B cell (primary cell): ENCODE measurements at regions not wholly inside any gene's neighbourhood (a gene's known extent, or its start where the extent isn't known, plus 50 kb on each side); places are given as distances from the start of the nearest gene placed in this dataset.

Experiments
- ATAC-seq: fragments of 200-7000 bp; cut with Tn5 transposase; one replicate; pipeline ENCODE4 v1.10.0; 2021; ENCODE audit warnings: low read depth, mild to moderate bottlenecking, moderate number of reproducible peaks, moderate library complexity
- CTCF ChIA-PET: fragments of 350-600 bp; sonication (Branson Sonifier 250); formaldehyde crosslinking; loops from one replicate; lab custom pipeline; 2021; ENCODE audit warnings: antibody characterized with exemption, inconsistent platforms; lab: Charles Lee
- POLR2A ChIA-PET: fragments of 350-600 bp; sonication (Branson Sonifier 250); formaldehyde crosslinking; loops from one replicate; lab custom pipeline; 2021; ENCODE audit warnings: antibody characterized with exemption; lab: Charles Lee
- DNase-seq: peaks from one replicate; pipeline ENCODE4 v3.0.0; 2013
- H2AFZ ChIP-seq: 2 replicates; pipeline ENCODE4 v1.6.1; 2012; ENCODE audit warnings: mild to moderate bottlenecking, low read depth, low read length; ENCODE audit not compliant: insufficient read depth, poor library complexity, severe bottlenecking
- H3K27ac ChIP-seq, 2 donors: 1 replicate in 1 of 2; 2 replicates in 1 of 2; pipeline ENCODE4 v1.5.1; 2012 to 2013; ENCODE audit warnings: low read length in 2 of 2, mild to moderate bottlenecking in 2 of 2, moderate library complexity in 1 of 2
- H3K27me3 ChIP-seq, 4 experiments: fragments of 200-600 bp in 1 of 4; sonication (generic) in 1 of 4; replicated peaks in 1 of 4; 1 replicate in 2 of 4; 2 replicates in 2 of 4; pipeline versions ENCODE4 v1.6.1 to v1.7.0; 2013 to 2016; ENCODE audit warnings: low read length in 3 of 4, mild to moderate bottlenecking in 2 of 4, mixed read lengths in 1 of 4, moderate library complexity in 1 of 4; ENCODE audit not compliant: insufficient read depth in 4 of 4, control insufficient read depth in 3 of 4; ENCODE audit errors: control extremely low read depth in 1 of 4
- H3K36me3 ChIP-seq, 2 experiments: replicated peaks in 1 of 2; 1 replicate in 1 of 2; 2 replicates in 1 of 2; pipeline versions ENCODE4 v1.6.1 to v1.7.1; 2013; ENCODE audit warnings: low read length in 1 of 2; ENCODE audit not compliant: insufficient read depth in 2 of 2, control insufficient read depth in 1 of 2; ENCODE audit errors: control extremely low read depth in 1 of 2, extremely low read depth in 1 of 2
- H3K4me1 ChIP-seq, 2 donors: fragments of 200-600 bp in 1 of 2; sonication (generic) in 1 of 2; 1 replicate in 1 of 2; 2 replicates in 1 of 2; pipeline versions ENCODE4 v1.5.1 to v1.6.1; 2013 to 2017; ENCODE audit warnings: low read length in 2 of 2; ENCODE audit not compliant: control insufficient read depth in 2 of 2, insufficient read depth in 2 of 2
- H3K4me2 ChIP-seq: replicated peaks from 2 replicates; pipeline ENCODE3; 2012; ENCODE audit warnings: mild to moderate bottlenecking, low read depth, low read length; ENCODE audit not compliant: poor library complexity, severe bottlenecking
- H3K4me3 ChIP-seq, 5 experiments: fragments of 200-600 bp in 1 of 5; sonication (generic) in 1 of 5; 1 replicate in 3 of 5; 2 replicates in 2 of 5; pipeline versions ENCODE4 v1.5.1 to v1.7.0; 2011 to 2016; ENCODE audit warnings: low read length in 4 of 5, mild to moderate bottlenecking in 4 of 5, low read depth in 2 of 5, control low read depth in 1 of 5, moderate library complexity in 1 of 5; ENCODE audit not compliant: insufficient read depth in 1 of 5; ENCODE audit errors: control extremely low read depth in 1 of 5, extremely low read depth in 1 of 5
- H3K79me2 ChIP-seq: fragments of 200-600 bp; sonication (generic); one replicate; pipeline ENCODE4 v1.6.0; 2016; ENCODE audit warnings: low read length; ENCODE audit not compliant: control insufficient read depth, insufficient read depth
- H3K9ac ChIP-seq: fragments of 200-600 bp; sonication (generic); 2 replicates; pipeline ENCODE4 v1.6.1; 2017; ENCODE audit warnings: mild to moderate bottlenecking, low read length, moderate library complexity
- H3K9me3 ChIP-seq, 3 donors: one replicate each; pipeline versions ENCODE4 v1.6.1 to v1.7.1; 2013; ENCODE audit warnings: low read length in 2 of 3; ENCODE audit not compliant: control insufficient read depth in 2 of 3, insufficient read depth in 1 of 3; ENCODE audit errors: control extremely low read depth in 1 of 3
- H4K20me1 ChIP-seq: 2 replicates; pipeline ENCODE4 v1.6.0; 2012; ENCODE audit warnings: mild to moderate bottlenecking, low read length; ENCODE audit not compliant: insufficient read depth, control insufficient read depth, poor library complexity, severe bottlenecking
- H3K27ac Mint-ChIP-seq: one replicate; pipeline ENCODE4 v1.8.0; 2021; ENCODE audit warnings: mixed read lengths
- H3K27me3 Mint-ChIP-seq: one replicate; pipeline ENCODE4 v1.8.0; 2021; ENCODE audit warnings: mixed read lengths
- H3K4me1 Mint-ChIP-seq: one replicate; pipeline ENCODE4 v1.8.0; 2021; ENCODE audit warnings: mixed read lengths
- H3K4me3 Mint-ChIP-seq: one replicate; pipeline ENCODE4 v1.8.0; 2021; ENCODE audit warnings: mixed read lengths
- H3K9me3 Mint-ChIP-seq: one replicate; pipeline ENCODE4 v1.8.0; 2022; ENCODE audit warnings: mixed read lengths; ENCODE audit not compliant: insufficient read depth
- EZH2 ChIP-seq: IDR thresholded peaks from 2 replicates; pipeline ENCODE4 v1.6.1; 2012; ENCODE audit warnings: borderline replicate concordance, low read depth, mild to moderate bottlenecking, moderate library complexity, low read length; ENCODE audit not compliant: insufficient read depth, poor library complexity, severe bottlenecking
- WGBS: methylation state at CpG from one replicate; pipeline ENCODE4 v1.1.5; 2013; ENCODE audit warnings: missing lambda C conversion rate; ENCODE audit not compliant: insufficient coverage; 5-methylcytosine and 5-hydroxymethylcytosine counted together
- intact Hi-C: fragments of 100-400 bp; cut with micrococcal nuclease; formaldehyde crosslinking; loops from one replicate; pipeline ENCODE4 v1.10.0; 2022
- TF ChIP-seq, protein P1 (sequence below): fragments of 200-600 bp; IDR thresholded peaks from one replicate; pipeline ENCODE4 v1.8.0; 2022; ENCODE audit warnings: antibody characterized with exemption, mild to moderate bottlenecking

DNA sequence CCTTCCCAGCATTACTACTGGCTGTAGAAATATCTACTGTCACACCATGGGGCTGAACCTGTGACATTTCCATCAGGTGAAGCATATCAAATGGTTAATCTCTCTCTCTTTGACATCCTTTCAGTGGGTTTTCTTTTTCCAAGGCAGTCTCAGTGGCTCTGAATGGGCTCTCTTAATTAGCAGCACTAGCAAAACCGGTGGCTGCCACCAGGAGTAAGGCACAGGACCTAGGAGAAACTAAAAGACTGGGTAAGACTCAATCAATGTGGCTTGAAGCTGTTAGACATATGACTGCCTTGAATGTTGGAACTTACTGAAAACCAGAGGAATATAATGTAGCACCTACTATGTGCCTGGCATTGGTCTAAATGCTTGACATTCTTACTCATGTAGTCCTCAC, 445.0 kb upstream of the KIF2A start:
- no CpG with 5 or more reads among the region's 1 CpG for WGBS
- Histone ChIP-seq H3K9ac (no peak overlapping the region), H3K27ac (no peak overlapping the region), H3K79me2 (no peaks in the 10 kb centered on the region), H3K4me3 (no peak overlapping the region), H3K36me3 (no peaks in the 10 kb centered on the region), H2AFZ (no peak overlapping the region), H3K4me2 (no peak overlapping the region), H3K9me3 (peaks cover 0 to 3% (median 0%) of the 10 kb centered on the region in 3 donors), H3K4me1 (no peaks in the 10 kb centered on the region), H4K20me1 (no peaks in the 10 kb centered on the region), H3K27me3 (no peaks in the 10 kb centered on the region)
- no peak for TF ChIP-seq EZH2
- TF ChIP-seq, protein P1, sequence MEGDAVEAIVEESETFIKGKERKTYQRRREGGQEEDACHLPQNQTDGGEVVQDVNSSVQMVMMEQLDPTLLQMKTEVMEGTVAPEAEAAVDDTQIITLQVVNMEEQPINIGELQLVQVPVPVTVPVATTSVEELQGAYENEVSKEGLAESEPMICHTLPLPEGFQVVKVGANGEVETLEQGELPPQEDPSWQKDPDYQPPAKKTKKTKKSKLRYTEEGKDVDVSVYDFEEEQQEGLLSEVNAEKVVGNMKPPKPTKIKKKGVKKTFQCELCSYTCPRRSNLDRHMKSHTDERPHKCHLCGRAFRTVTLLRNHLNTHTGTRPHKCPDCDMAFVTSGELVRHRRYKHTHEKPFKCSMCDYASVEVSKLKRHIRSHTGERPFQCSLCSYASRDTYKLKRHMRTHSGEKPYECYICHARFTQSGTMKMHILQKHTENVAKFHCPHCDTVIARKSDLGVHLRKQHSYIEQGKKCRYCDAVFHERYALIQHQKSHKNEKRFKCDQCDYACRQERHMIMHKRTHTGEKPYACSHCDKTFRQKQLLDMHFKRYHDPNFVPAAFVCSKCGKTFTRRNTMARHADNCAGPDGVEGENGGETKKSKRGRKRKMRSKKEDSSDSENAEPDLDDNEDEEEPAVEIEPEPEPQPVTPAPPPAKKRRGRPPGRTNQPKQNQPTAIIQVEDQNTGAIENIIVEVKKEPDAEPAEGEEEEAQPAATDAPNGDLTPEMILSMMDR = no peak
- intact Hi-C loops = no loop called here
- ChIA-PET CTCF (no interaction called here), POLR2A (no interaction called here)
- peaks cover 5% of the 10 kb centered on the region for H3K9me3 Mint-ChIP-seq
- ATAC-seq = no peak
- no peak for DNase-seq
- H3K4me1 Mint-ChIP-seq = no peaks in the 10 kb centered on the region
- peaks cover 2% of the 10 kb centered on the region for H3K27me3 Mint-ChIP-seq
- H3K4me3 Mint-ChIP-seq = no peak overlapping the region
- H3K27ac Mint-ChIP-seq = no peak overlapping the region

DNA sequence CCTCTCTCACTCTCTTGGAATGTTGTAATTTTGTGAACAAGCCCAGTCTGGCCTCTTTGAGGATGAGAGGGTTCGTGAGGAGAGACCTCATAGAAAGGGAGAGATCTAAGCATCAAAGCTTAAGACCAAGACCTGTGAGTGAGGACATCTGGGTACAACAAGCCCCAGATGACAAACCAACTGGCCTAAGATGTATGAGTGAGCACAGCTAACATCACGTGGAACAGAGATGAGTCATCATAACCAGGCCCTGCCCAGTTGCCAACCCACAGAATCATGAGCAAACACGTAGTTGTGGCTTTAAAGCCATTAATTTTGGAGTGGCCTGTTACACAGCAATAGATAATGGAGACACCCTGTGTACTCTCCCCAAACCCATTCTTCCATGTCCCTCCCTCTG, 439.1 kb upstream of the KIF2A start:
- Histone ChIP-seq H2AFZ (no peak overlapping the region), H3K9ac (no peak overlapping the region), H4K20me1 (no peaks in the 10 kb centered on the region), H3K4me1 (no peaks in the 10 kb centered on the region), H3K27ac (no peak overlapping the region), H3K9me3 (peaks cover 0 to 6% (median 0%) of the 10 kb centered on the region in 3 donors), H3K36me3 (no peaks in the 10 kb centered on the region), H3K4me3 (no peak overlapping the region), H3K4me2 (no peak overlapping the region), H3K79me2 (no peaks in the 10 kb centered on the region), H3K27me3 (no peaks in the 10 kb centered on the region)
- no peak for TF ChIP-seq EZH2
- TF ChIP-seq, protein P1 = no peak
- WGBS = 67% methylated on average over 2 of the region's 3 CpGs
- no peaks in the 10 kb centered on the region for H3K4me1 Mint-ChIP-seq
- POLR2A ChIA-PET = no interaction called here
- DNase-seq = no peak
- no peak overlapping the region for H3K4me3 Mint-ChIP-seq
- CTCF ChIA-PET = no interaction called here
- intact Hi-C loops = no loop called here
- no peak overlapping the region for H3K27ac Mint-ChIP-seq
- peaks cover 3% of the 10 kb centered on the region for H3K9me3 Mint-ChIP-seq
- H3K27me3 Mint-ChIP-seq = no peaks in the 10 kb centered on the region
- ATAC-seq = no peak
